ENCODE measurements at regions not wholly inside any gene's neighbourhood (a gene's known extent, or its start where the extent isn't known, plus 50 kb on each side); places are given as distances from the start of the nearest gene placed in this dataset.

DNA sequence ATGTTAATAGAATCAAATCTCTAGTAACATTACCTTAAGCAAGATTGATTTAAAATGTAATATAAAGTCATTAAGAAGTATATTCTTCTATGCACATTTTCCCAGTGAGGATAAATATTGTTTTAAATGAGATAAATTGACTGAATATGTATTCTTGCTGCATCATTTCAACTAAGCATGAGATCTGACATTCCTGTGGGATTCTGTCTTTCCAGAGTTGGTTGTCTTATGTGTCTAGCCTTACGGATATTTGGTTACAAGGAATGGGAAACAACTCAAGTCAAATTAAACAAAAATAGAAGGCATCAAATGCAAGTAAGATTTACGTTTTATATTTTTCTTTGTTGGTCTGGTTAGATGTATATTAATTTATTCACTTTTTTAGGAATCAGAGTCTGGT lies 287.5 kb downstream of the PTGER3 start:
- TF ChIP-seq, protein P1, sequence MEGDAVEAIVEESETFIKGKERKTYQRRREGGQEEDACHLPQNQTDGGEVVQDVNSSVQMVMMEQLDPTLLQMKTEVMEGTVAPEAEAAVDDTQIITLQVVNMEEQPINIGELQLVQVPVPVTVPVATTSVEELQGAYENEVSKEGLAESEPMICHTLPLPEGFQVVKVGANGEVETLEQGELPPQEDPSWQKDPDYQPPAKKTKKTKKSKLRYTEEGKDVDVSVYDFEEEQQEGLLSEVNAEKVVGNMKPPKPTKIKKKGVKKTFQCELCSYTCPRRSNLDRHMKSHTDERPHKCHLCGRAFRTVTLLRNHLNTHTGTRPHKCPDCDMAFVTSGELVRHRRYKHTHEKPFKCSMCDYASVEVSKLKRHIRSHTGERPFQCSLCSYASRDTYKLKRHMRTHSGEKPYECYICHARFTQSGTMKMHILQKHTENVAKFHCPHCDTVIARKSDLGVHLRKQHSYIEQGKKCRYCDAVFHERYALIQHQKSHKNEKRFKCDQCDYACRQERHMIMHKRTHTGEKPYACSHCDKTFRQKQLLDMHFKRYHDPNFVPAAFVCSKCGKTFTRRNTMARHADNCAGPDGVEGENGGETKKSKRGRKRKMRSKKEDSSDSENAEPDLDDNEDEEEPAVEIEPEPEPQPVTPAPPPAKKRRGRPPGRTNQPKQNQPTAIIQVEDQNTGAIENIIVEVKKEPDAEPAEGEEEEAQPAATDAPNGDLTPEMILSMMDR (IDR thresholded peaks at IDR 0.05), result no peak
- TF ChIP-seq EZH2 (IDR thresholded peaks at IDR 0.05; ENCODE audit: borderline replicate concordance, insufficient read depth, low read depth, low read length, poor library complexity, severe bottlenecking), result no peak
